Astrocyte (in vitro differentiated cells and primary cell): ENCODE measurements at regions not wholly inside any gene's neighbourhood (a gene's known extent, or its start where the extent isn't known, plus 50 kb on each side); places are given as distances from the start of the nearest gene placed in this dataset.

Experiments used
- DNase-seq: peaks from one replicate; pipeline ENCODE4 v3.0.0-alpha.2; 2010; ENCODE audit warnings: low read depth
- FAIRE-seq: peaks from 2 replicates; lab custom pipeline; 2011; peaks lifted over from hg19 to GRCh38; lab: Jason Lieb, UNC
- H2AFZ ChIP-seq: 2 replicates; pipeline ENCODE4 v1.6.0; 2012; ENCODE audit warnings: low read depth, low read length, inconsistent platforms
- H3K27ac ChIP-seq: 2 replicates; pipeline ENCODE4 v1.5.1; 2011; ENCODE audit warnings: low read depth, low read length, inconsistent platforms
- H3K27me3 ChIP-seq: 2 replicates; pipeline ENCODE4 v1.6.0; 2011; ENCODE audit warnings: low read length, inconsistent platforms; ENCODE audit not compliant: insufficient read depth
- H3K36me3 ChIP-seq: 2 replicates; pipeline ENCODE4 v1.5.1; 2011; ENCODE audit warnings: low read length, inconsistent platforms; ENCODE audit not compliant: insufficient read depth
- H3K4me1 ChIP-seq: 2 replicates; pipeline ENCODE4 v1.5.1; 2011; ENCODE audit warnings: low read length, inconsistent platforms; ENCODE audit not compliant: insufficient read depth
- H3K4me2 ChIP-seq: 2 replicates; pipeline ENCODE4 v1.6.0; 2012; ENCODE audit warnings: low read length, inconsistent platforms
- H3K4me3 ChIP-seq: 2 replicates; pipeline ENCODE4 v1.5.1; 2011; ENCODE audit warnings: low read depth, mild to moderate bottlenecking, low read length, inconsistent platforms; ENCODE audit not compliant: insufficient read depth
- H3K79me2 ChIP-seq: 2 replicates; pipeline ENCODE4 v1.6.0; 2012; ENCODE audit warnings: mild to moderate bottlenecking, low read length, inconsistent platforms; ENCODE audit not compliant: insufficient read depth
- H3K9ac ChIP-seq: 2 replicates; pipeline ENCODE4 v1.6.0; 2012; ENCODE audit warnings: mild to moderate bottlenecking, low read length, inconsistent platforms
- H3K9me3 ChIP-seq: 2 replicates; pipeline ENCODE4 v1.5.1; 2012; ENCODE audit warnings: low read depth, mild to moderate bottlenecking, low read length, inconsistent platforms; ENCODE audit not compliant: insufficient read depth
- H4K20me1 ChIP-seq: 2 replicates; pipeline ENCODE4 v1.6.0; 2012; ENCODE audit warnings: low read length, inconsistent platforms; ENCODE audit not compliant: insufficient read depth
- H3K27ac Mint-ChIP-seq: one replicate; pipeline ENCODE4 v1.8.0; 2021; ENCODE audit warnings: mild to moderate bottlenecking, mixed read lengths; ENCODE audit not compliant: unreplicated experiment
- H3K27me3 Mint-ChIP-seq: one replicate; pipeline ENCODE4 v1.8.0; 2021; ENCODE audit warnings: low read depth, mixed read lengths; ENCODE audit not compliant: unreplicated experiment
- H3K36me3 Mint-ChIP-seq: one replicate; pipeline ENCODE4 v1.8.0; 2021; ENCODE audit warnings: low read depth, mixed read lengths; ENCODE audit not compliant: unreplicated experiment
- H3K4me1 Mint-ChIP-seq: one replicate; pipeline ENCODE4 v1.8.0; 2021; ENCODE audit warnings: low read depth, mixed read lengths; ENCODE audit not compliant: unreplicated experiment
- H3K4me3 Mint-ChIP-seq: one replicate; pipeline ENCODE4 v1.8.0; 2021; ENCODE audit warnings: mild to moderate bottlenecking, moderate library complexity, mixed read lengths; ENCODE audit not compliant: unreplicated experiment
- H3K9me3 Mint-ChIP-seq: one replicate; pipeline ENCODE4 v1.8.0; 2021; ENCODE audit warnings: mild to moderate bottlenecking, mixed read lengths; ENCODE audit not compliant: unreplicated experiment
- EZH2 ChIP-seq: IDR thresholded peaks from 2 replicates; pipeline ENCODE4 v1.6.1; 2012; ENCODE audit warnings: mild to moderate bottlenecking, low read length, inconsistent platforms; ENCODE audit not compliant: insufficient read depth
- TF ChIP-seq, protein P1 (sequence below): IDR thresholded peaks from 2 replicates; pipeline ENCODE4 v1.5.1; 2011; ENCODE audit warnings: low read depth, mild to moderate bottlenecking, inconsistent platforms, low read length, moderate library complexity; ENCODE audit not compliant: insufficient read depth

DNA sequence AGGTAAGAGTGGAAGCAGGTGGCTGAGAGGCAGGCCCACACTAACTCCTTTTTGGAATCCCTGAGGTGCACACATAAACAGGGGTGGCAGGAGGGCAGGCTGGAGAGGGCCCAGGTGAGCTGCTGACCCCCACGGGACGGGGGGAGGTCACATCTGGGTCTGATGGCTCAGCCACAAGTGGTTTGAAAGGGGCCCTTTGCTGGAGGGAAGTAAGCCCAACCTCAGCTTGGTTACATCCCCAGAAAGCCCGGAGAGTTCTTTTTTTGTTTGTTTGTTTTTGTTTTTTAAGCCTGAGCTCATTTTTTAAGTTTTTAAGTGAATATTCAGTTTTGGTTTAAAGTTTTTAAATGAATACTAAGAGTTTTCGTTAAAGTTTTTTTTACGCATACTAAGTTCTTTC, 72.8 kb upstream of the CUX1 start:
- H3K36me3 Mint-ChIP-seq: no peaks in the 10 kb centered on the region
- Histone ChIP-seq H3K4me1 (peaks cover 5% of the 10 kb centered on the region), H3K4me3 (no peak overlapping the region), H3K9me3 (no peaks in the 10 kb centered on the region), H2AFZ (no peak overlapping the region), H3K36me3 (no peaks in the 10 kb centered on the region), H4K20me1 (no peaks in the 10 kb centered on the region), H3K4me2 (no peak overlapping the region), H3K79me2 (no peaks in the 10 kb centered on the region), H3K9ac (no peak overlapping the region), H3K27ac (no peak overlapping the region), H3K27me3 (peaks cover 10% of the 10 kb centered on the region)
- DNase-seq (no peak), FAIRE-seq (no peak)
- H3K9me3 Mint-ChIP-seq: no peaks in the 10 kb centered on the region
- H3K4me1 Mint-ChIP-seq: peaks cover 4% of the 10 kb centered on the region
- no peak for TF ChIP-seq EZH2
- TF ChIP-seq, protein P1, sequence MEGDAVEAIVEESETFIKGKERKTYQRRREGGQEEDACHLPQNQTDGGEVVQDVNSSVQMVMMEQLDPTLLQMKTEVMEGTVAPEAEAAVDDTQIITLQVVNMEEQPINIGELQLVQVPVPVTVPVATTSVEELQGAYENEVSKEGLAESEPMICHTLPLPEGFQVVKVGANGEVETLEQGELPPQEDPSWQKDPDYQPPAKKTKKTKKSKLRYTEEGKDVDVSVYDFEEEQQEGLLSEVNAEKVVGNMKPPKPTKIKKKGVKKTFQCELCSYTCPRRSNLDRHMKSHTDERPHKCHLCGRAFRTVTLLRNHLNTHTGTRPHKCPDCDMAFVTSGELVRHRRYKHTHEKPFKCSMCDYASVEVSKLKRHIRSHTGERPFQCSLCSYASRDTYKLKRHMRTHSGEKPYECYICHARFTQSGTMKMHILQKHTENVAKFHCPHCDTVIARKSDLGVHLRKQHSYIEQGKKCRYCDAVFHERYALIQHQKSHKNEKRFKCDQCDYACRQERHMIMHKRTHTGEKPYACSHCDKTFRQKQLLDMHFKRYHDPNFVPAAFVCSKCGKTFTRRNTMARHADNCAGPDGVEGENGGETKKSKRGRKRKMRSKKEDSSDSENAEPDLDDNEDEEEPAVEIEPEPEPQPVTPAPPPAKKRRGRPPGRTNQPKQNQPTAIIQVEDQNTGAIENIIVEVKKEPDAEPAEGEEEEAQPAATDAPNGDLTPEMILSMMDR: no peak
- no peak overlapping the region for H3K4me3 Mint-ChIP-seq
- H3K27ac Mint-ChIP-seq: no peak overlapping the region
- peaks cover 15% of the 10 kb centered on the region for H3K27me3 Mint-ChIP-seq

DNA sequence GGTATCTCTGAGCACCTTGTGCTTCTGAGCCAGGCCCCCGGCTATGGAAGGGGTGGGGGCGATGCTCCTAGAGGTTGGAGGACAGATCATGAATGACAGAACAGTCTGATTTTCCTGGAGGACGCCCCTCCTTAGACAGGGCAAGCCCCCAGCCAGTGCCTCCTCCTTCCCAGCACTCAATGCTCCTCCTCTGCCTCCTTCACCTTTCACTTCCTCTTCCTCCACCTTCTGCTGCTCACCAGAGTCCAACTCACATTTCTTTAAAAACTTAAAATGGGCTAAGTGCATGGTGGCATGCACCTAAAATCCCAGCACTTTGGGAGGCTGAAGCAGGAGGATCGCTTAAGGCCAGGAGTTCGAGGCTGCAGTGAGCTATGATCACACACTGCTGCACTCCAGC, 71.1 kb upstream of the CUX1 start:
- H3K27ac Mint-ChIP-seq: no peak overlapping the region
- no peaks in the 10 kb centered on the region for H3K79me2 ChIP-seq
- no peak for DNase-seq

More for the DNA sequence above, 71.1 kb upstream of the CUX1 start:
- Mint-ChIP-seq H3K4me1 (peaks cover 3% of the 10 kb centered on the region), H3K9me3 (no peaks in the 10 kb centered on the region), H3K4me3 (no peak overlapping the region), H3K27me3 (peaks cover 16% of the 10 kb centered on the region), H3K36me3 (no peaks in the 10 kb centered on the region)
- Histone ChIP-seq H3K36me3 (no peaks in the 10 kb centered on the region), H3K4me3 (no peak overlapping the region), H3K27me3 (peaks cover 11% of the 10 kb centered on the region), H3K4me2 (no peak overlapping the region), H3K9ac (no peak overlapping the region), H3K27ac (no peak overlapping the region), H2AFZ (no peak overlapping the region), H4K20me1 (no peaks in the 10 kb centered on the region), H3K4me1 (peaks cover 5% of the 10 kb centered on the region), H3K9me3 (no peaks in the 10 kb centered on the region)
- no peak for FAIRE-seq
- TF ChIP-seq EZH2: no peak
- TF ChIP-seq, protein P1: no peak
